22Rv1 (cell line): ENCODE measurements at regions not wholly inside any gene's neighbourhood (a gene's known extent, or its start where the extent isn't known, plus 50 kb on each side); places are given as distances from the start of the nearest gene placed in this dataset.

Source experiments
- ZFX ChIP-seq: fragments of 450-650 bp; IDR thresholded peaks from 2 replicates; pipeline ENCODE4 v1.6.1; 2017; ENCODE audit warnings: antibody characterized with exemption, borderline replicate concordance
- TF ChIP-seq, protein P1 (sequence below): fragments of 450-650 bp; IDR thresholded peaks from 2 replicates; pipeline ENCODE4 v1.5.1; 2017; ENCODE audit warnings: mild to moderate bottlenecking

DNA sequence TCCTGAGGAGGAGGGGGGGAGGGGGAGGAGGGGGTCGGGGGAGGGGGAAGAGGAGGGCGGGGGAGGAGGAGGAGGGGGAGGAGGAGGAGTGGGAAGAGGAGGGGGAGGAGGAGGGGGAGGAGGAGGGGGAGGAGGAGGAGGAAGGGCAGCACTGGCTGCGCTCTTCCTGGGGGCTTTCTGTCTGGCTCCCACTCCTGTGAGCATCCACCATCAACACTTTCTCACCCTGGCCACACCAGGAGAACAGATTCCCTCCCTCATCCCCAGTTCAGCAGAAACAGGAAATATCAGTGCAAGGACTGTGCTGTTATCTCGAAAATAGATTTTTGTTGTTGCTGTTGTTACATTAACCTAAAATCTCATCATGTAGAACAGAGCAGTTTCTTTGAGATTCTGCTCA, 530.5 kb downstream of the ACTR3B start:
- TF ChIP-seq, protein P1, sequence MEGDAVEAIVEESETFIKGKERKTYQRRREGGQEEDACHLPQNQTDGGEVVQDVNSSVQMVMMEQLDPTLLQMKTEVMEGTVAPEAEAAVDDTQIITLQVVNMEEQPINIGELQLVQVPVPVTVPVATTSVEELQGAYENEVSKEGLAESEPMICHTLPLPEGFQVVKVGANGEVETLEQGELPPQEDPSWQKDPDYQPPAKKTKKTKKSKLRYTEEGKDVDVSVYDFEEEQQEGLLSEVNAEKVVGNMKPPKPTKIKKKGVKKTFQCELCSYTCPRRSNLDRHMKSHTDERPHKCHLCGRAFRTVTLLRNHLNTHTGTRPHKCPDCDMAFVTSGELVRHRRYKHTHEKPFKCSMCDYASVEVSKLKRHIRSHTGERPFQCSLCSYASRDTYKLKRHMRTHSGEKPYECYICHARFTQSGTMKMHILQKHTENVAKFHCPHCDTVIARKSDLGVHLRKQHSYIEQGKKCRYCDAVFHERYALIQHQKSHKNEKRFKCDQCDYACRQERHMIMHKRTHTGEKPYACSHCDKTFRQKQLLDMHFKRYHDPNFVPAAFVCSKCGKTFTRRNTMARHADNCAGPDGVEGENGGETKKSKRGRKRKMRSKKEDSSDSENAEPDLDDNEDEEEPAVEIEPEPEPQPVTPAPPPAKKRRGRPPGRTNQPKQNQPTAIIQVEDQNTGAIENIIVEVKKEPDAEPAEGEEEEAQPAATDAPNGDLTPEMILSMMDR, result no peak
- no peak for TF ChIP-seq ZFX
